GM12878 (cell line): ENCODE measurements at regions not wholly inside any gene's neighbourhood (a gene's known extent, or its start where the extent isn't known, plus 50 kb on each side); places are given as distances from the start of the nearest gene placed in this dataset.

Experiments
- ATF3 ChIP-seq: IDR thresholded peaks from 2 replicates; pipeline ENCODE4 v1.6.1; 2011; ENCODE audit warnings: low read depth, mild to moderate bottlenecking, low read length, moderate library complexity, borderline replicate concordance; ENCODE audit errors: extremely low read depth
- ATF7 ChIP-seq: fragments of 450-650 bp; IDR thresholded peaks from 2 replicates; pipeline ENCODE4 v1.6.1; 2016; ENCODE audit warnings: low read depth, mild to moderate bottlenecking
- CHD1 ChIP-seq: IDR thresholded peaks from 2 replicates; pipeline ENCODE4 v1.6.1; 2012; ENCODE audit warnings: low read depth, low read length, improper control_type of control experiment
- CTCF ChIP-seq, 3 experiments: IDR thresholded peaks in 2 of 3; conservative IDR thresholded peaks in 1 of 3; 2 replicates each; pipeline ENCODE4 v1.5.1; 2011; ENCODE audit warnings: low read depth in 3 of 3, low read length in 3 of 3, mild to moderate bottlenecking in 3 of 3, control low read depth in 2 of 3, moderate library complexity in 2 of 3, inconsistent platforms in 1 of 3, mixed read lengths in 1 of 3; ENCODE audit not compliant: control insufficient read depth in 2 of 3, insufficient read depth in 1 of 3; ENCODE audit errors: extremely low read depth in 1 of 3
- HCFC1 ChIP-seq: fragments of 150-350 bp; IDR thresholded peaks from 2 replicates; pipeline ENCODE4 v1.6.1; 2014; ENCODE audit warnings: low read length
- HDGF ChIP-seq: fragments of 450-650 bp; IDR thresholded peaks from 2 replicates; pipeline ENCODE4 v1.6.1; 2016; ENCODE audit warnings: antibody characterized with exemption
- NKRF ChIP-seq: fragments of 450-650 bp; conservative IDR thresholded peaks from 2 replicates; pipeline ENCODE4 v1.6.1; 2017; ENCODE audit warnings: mild to moderate bottlenecking, moderate library complexity
- YY1 ChIP-seq: IDR thresholded peaks from 2 replicates; pipeline ENCODE4 v1.6.1; 2011; ENCODE audit warnings: low read depth, mild to moderate bottlenecking, low read length

GRCh38 chr5:33205727-33206410 is 234.9 kb upstream of the TARS1 start:
- TF ChIP-seq CTCF (IDR thresholded peaks at IDR 0.05 in 2 of 3, conservative IDR thresholded peaks at IDR 0.05 in 1 of 3; ENCODE audit: control insufficient read depth in 2 of 3, extremely low read depth in 1 of 3, insufficient read depth in 1 of 3, low read depth in 3 of 3, low read length in 3 of 3) (no peak), ATF3 (no peak), ATF7 (no peak), HDGF (no peak), YY1 (no peak), NKRF (no peak), CHD1 (no peak), HCFC1 (no peak)
